HUDEP-2 (cell line): ENCODE measurements at regions not wholly inside any gene's neighbourhood (a gene's known extent, or its start where the extent isn't known, plus 50 kb on each side); places are given as distances from the start of the nearest gene placed in this dataset.

Experiments
- DNase-seq, 76 experiments: peaks; one replicate each; lab custom pipeline; 2025; ENCODE audit not compliant: unreplicated experiment in 76 of 76; lab: John Stamatoyannopoulos, UW

DNA sequence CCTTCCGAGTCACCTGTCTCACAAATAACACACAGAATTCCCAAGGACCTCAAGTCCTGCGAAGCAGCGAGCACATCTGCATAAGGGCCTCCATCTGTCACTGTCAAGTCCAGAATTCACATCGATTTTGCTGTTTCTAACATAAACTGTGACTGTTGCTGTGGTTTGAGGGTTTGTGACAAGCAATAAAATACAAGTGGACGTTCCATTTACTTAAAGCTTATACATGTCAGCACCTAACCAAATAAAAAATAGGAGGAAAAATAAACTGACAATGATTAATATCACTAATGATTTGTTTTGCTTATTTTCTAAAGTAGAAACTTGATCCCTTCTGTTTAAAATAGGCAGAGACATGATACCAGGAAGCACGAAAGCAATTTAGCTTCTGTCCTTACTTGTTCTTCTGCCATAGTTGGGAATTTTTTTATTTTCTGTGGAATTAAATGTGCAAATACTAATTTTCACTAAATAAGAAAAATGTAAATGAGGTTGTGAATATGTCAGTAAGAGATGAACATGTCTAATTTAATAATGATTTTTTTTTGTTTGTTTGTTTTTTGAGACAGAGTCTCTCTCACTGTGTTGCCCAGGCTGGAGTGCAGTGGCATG is 279.1 kb downstream of the FGF9 start:
- DNase-seq: no peak

DNA sequence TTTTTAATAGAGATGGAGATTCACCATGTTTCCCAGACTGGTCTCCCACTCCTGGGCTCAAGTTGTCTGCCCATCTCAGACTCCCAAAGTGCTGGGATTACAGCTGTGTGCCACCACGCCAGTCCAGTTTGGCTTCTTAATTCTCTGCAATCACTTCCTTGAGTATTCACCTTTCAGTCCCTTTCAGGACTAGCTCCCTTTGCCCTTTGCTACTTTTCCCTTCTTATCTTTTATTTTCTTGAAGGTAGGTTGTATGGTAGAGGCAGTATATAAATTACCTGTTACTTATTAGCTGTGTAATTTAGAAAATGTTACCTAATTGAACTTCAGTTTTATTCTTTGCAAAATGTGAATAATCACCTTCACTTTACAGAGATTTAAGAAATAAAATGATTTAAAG is 285.8 kb downstream of the FGF9 start:
- no peak for DNase-seq

DNA sequence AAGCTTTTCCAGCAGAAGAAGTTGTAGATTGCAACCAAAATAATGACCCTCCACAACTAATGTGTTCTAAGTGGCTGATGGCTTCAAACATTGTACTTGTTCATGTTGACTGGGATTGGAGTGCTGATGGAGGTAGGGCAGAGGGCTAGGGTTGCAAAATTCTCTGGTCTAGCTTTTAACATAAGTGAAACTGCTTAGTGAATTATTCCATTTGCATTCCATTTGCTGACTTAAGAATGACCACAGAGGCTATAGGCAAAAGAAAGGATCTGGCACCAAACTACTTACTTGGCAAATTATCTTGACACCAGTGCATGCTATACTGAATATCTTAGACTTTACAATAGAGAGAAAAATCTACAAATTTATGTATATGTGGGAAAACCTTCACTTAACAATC is 287.0 kb downstream of the FGF9 start:
- no peak for DNase-seq

DNA sequence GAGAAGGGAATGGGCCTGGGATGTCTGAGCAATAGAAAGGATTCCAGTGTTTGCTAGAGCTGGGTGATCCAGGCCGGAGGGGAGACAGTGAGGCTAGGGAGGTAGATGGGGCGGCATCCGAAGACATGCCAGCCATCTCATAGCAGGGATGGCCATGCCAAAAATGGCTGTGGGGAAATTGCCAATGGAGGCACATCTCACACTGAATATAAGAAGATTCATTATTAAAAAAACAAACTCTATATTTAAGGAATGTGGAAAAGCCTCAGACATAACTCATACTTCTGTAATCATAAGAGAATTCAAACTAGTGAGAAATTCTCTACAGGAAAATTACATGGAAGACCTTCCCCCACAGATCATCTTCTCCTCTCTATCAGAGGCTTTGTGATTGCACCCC is 289.2 kb downstream of the FGF9 start:
- no peak for DNase-seq

DNA sequence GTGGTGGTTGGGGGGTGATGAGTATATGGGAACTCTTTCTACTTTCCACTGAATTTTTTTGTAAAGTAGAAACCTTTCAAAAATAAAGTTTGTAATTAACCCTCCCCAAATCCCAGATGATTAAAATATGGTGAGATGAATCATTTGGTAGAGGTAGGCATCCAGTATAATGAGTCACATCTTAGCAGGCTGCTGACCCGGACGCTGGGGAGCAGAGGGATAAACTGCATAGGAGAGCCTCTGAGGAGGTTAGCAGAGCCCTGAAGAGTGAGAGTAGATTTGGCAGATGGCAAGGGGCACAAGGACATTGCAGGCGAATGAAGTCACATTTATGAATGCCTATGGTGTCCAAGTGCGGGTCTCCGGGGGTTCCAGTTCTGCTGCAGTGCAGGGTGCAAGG is 293.8 kb downstream of the FGF9 start:
- DNase-seq: no peak

DNA sequence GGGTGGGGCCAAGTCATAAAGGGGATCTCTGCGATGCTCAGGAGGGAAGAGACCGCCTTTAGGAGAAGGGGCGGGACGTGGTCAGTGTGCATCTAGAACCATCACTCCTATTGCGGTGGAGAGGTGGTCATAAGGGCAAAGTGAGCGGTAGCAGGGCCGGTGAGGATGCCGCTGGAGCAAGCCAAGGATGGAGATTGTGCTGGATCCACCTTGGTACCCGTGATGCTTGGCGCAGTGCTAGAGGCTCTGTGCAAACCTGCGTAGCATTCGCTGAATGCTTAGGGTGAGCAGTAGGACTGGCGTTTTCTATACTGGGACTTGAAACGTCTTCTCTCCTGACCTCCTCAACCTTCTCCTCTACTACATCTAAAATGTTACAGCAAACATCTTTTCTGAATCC is 294.2 kb downstream of the FGF9 start:
- no peak for DNase-seq

DNA sequence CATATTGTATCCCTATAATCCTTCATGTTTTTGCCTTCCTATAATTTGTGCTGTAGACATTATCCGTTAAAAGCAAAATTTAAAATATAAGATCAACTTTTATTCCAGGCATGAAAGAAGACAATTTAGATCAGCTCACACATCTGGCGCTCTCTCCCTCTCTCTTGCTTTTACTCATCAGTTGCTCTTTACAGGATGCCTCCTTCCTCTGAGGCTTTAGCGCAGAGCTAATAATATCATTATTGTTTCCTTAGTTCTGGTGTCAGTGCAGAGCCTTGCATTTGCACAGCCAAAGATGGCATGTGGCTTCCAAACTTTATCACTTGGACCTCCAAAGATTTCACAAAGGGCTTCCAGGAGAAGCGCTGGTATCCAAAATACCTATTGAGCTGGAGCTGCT is 295.1 kb downstream of the FGF9 start:
- no peak for DNase-seq

DNA sequence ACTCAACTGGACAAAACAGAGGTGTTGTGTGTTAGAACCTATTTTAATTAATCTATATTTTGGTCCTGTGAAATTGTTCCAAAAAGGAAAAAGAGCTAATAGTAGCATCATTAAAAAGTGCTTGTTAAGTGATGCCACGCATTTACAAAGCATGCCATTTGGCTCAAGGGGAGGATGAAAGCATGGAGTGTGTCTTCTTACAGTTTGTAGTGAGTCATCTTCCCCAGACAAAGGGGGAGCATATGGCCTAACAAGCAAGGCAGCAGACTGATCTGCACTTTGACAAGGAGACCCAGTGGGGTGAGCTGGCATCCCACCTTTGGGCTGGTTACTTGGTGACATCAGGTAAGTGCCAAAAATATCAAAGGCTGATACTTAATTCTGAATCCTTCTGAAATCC is 297.0 kb downstream of the FGF9 start:
- no peak for DNase-seq

DNA sequence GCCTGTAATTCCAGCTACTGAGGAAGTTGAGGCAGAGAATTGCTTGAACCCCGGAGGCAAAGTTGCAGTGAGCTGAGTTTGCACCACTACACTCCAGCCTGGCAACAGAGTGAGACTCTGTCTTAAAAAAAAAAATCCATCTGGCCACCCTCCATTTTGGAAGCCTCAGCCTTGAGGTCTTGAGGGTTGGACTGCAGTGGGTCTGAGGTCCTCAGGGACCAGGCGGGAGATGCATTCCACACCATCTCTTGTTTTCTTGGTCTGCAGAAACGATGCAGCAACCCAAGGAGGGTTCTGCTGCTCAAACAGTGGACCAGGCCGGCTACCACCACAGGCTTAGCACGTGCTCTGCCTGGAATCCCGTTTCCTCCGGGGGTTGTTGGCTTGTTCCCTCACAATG is 299.3 kb downstream of the FGF9 start:
- no peak for DNase-seq

DNA sequence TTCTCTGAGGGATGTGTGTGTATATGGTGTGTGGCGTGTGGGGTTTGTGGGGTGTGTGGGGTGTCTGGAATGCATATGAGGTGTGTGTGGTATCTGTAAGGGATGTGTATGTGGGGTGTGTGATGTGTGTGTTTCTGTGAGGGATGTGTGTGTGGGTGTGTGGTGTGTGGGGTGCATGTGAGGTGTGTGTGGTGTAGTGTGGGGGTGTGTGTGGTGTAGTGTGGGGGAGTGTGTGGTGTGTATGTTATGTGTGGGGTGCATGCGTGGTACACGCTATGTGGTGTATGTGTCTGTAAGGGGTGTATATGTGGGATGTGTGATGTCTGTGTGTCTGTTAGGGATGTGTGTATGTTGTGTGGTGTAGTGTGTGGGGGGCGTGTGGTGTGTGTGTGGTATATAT is 300.0 kb downstream of the FGF9 start:
- no peak for DNase-seq

DNA sequence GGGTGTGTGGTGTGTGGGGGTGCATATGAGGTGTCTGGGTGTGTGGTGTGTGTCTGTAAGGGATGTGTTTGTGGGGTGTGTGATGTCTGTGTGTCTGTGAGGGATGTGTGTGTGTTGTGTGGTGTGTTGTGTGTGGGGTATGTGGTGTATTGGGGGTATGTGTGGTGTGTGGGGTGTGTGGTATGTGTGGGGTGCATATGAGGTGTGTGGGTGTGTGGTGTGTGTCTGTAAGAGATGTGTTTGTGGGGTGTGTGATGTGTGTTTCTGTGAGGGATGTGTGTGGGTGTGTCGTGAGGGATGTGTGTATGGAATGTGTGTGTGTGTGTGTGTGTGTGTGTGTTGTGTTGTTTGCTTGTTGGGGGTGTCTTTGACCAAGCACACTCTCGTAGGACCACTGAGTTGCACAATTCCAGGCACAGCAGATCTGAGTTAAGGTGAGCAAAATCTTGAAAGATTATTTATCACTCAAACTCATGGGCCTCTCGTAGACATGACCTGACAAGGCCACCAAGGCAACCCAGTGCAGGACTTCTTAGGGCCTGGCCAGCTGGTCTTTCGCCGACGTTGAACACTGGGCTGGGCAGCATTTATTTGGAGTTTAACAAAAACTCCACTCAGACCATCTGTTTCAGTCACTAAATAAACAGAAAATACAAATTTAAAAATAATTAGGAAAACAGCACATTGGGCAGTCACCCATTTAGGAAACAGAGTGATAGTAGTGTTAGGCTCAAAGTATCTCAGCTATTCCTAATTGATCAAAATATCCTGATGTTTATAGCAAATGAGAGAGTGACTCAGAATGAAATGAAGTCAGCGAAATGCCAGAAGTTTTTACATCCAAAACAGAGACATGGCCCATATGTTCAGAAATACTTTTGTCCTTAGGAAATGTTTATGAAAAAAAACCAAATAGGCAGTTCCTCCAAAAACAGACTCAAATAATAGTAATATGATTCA is 301.1 kb downstream of the FGF9 start:
- DNase-seq: no peak

DNA sequence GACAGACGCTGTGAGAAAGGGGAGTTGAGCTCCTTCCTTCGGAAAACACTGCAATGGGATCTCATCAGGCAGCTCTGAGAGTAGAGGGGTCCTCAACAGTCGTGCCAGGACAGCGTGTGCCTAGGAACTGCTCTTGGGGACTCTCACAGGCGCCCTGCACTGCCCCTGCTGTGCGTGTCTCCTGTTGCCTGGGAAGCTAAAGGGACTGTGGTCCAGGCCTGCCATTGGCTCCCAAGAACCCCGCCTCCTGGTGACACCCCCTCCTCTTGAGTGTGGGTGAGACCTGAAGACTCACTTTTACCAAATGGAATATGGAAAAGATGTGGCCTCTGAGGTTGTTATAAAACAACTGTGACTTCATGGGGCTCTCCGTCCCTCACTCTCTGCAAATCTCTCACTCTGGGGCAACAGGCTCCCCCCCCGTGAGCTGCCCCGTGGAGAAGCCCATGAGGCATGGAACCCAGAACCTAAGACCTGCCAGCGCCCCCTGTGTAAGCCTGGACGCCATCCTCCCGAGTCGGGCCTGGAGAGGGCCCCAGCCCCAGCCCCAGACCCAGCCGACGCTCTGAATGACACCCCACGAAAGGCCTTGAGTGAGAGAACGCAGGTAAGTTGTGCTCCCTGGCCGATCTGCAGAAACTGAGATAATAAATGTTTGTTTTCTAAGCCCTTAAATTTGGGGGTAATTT is 302.7 kb downstream of the FGF9 start:
- DNase-seq: no peak

DNA sequence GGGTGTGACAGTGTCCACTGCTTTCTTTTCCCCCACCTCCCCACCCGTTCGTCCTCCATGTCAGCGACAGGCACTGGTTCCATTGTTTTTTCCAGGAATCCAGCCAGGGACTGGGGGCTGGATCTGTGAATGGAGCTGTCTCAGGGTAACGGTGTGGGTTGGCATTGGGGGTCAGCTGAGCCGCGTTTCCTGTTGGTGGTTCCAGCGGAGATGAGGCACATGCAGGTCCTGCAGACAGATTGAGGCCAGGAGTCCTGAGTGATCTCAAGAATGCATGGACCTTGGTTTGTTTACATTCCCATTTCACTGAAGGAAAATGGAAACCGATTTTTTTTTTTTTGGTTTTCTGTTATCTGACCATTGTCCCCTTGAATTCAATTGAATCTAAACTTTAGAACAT is 303.9 kb downstream of the FGF9 start:
- DNase-seq: no peak

DNA sequence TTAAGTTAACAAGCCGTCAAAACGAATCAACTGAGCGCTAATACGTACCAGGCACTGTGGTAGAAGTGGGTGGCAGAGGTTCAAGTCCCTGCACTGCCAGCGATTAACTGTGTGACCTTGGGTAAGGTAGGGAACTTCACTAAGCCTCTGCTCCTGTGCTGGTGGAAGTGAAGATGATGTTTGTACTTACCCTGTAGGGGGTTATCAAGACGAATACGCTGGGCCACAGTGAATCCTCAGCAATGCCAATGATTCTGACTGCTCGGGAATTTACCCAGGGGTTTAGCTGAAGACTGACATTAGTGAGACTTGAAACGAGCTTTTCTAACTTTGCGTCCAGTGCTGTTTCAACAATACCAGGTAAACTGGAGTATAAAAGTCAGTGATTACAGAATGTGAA is 305.3 kb downstream of the FGF9 start:
- no peak for DNase-seq

DNA sequence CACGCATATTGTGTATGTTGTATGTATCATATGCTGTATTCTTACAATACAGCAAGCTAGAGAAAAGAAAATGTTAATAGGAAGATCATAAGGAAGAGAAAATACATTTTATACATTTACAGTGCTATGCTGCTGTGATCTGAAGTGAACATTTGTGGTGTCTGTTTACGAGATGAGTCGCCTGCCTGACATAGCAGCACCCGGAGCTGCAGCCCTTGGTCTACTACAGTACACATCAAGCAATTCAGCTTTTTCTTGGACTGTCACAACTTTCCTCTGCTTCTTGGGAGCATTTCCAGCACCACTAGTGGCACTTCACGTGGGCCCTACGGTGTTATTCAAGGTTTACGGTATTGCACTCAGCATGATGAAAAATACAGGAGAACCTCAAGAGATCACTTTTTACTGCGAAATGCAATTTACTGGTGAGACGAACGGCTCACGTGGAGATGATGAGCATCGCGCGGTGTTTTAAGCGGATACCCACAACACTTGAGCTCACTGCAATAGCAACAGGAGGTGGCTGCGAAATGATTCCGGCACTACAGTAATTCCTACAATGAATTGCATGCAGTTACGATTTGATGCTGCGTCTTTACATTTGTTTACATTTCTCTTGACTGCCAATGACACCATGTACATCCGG is 308.4 kb downstream of the FGF9 start:
- DNase-seq: no peak

DNA sequence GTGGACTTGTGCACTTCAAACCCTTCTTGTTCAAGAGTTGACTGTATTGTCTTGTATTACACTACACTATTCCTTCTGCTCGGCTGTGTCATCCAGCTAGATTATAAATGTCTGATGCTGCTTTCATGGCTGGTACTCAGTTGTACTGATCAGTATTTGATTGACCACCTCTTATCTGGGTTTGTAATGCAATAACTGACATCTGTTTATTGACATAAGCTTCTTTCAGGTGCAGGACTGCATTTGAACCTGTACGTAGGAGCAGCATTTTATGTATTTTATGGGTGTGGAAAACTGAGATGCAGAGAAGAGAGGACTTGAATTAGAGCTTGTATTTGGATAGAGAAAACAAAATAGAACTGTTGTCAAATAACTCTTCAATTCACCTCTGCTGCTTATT is 309.2 kb downstream of the FGF9 start:
- DNase-seq: no peak

DNA sequence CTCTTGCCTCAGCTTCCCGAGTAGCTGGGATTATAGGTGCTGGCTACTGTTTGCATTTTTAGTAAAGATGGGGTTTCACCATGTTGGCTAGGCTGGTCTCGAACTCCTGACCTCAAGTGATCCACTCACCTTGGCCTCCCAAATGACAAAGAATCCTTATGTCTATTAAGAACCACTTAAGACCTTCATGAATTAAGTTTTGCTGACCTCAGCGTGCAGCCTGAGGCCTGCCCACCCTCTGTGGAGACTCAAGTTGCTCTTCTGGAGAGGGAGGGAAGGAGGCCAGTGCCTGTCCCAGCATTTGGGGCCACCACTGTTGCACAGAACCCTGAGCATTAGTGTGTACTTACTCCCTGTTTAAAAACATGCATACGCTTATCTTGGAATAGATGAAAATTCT is 313.3 kb downstream of the FGF9 start:
- DNase-seq: no peak

DNA sequence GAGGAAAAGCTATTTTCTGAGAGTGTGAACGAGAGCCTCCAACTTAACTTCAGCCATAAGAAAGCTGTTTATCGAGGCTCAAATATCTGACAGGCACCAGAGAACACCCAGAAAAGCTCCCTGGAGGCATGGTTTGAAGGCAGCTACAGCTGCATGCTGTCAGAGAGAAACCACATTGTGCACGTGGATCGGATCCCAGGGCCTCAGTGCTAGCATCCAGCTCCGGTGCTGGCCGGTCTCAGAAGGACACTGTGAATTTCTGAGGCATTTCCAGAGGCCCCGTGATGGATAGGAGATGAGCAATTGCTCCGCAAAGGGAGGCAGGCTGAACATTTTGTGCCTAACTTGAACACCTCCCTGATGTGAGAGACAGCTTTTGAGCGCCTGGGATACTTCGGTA is 315.7 kb downstream of the FGF9 start:
- DNase-seq: no peak

DNA sequence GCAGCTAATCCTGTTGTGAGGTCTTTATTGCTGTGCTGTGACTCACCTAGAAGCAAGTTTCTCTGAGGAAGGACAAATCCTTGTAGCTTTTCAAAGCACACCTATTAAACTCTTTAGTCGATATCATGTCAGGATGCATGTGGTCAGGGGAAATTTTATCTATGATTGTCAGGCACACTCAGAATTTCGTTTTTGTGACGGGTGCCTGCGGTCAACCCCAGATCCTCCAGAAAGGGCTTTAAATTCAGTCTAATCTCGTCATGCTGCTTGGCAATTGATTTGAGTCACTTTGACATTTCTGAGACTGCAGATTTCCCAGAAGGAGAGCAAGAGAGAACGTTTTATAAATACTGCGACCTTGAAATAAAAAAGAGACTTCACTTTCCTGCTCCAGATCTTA is 316.9 kb downstream of the FGF9 start:
- peak in 10 of 76 experiments; percentile 3 to 51 (median 20) for DNase-seq

DNA sequence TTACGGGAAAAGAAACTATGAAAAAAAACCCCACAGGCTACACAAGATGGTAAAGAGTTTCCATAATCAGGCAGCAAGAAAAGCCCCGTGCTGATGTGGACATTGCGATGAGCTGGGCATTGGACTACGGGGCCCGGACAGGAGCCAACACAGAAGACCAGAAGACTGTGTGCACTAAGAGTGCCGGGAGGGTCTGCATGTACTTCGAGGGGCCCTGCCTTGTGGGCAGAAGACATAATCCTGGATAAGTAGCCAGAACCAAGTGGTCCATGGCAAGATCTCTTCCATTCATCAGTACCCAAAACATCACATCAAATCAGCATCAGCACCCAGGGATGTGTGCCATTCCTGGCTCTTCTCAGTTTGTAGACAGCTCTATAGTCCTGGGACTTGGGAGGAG is 317.8 kb downstream of the FGF9 start:
- no peak for DNase-seq

DNA sequence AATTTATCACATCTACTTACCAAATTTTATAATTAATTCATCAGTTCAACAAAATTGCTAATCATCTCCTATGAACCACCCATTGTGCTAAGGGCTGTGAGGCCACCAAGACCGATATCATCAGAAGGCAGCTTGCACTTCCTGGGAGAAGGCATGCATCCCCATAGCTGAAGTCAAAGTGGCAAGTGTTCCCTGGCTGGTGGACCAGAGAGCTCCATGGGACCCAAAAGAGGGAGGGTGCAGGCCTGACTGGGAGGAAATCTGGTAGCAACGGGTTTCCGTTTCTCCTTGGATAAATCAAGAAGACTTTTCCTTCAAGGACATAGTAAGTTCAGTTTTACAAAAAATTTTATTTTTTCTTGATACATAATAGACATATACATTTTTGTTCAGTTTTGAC is 325.2 kb downstream of the FGF9 start:
- DNase-seq: no peak
